Transverse colon (tissue), 3 donors: ENCODE measurements at regions not wholly inside any gene's neighbourhood (a gene's known extent, or its start where the extent isn't known, plus 50 kb on each side); places are given as distances from the start of the nearest gene placed in this dataset.

Experiments
- EP300 ChIP-seq: sonication (generic); formaldehyde crosslinking; IDR thresholded peaks from one replicate; pipeline ENCODE4 v1.6.1; 2017; ENCODE audit warnings: antibody characterized with exemption, low read depth
- POLR2A ChIP-seq: fragments of 450-650 bp; IDR thresholded peaks from one replicate; pipeline ENCODE4 v1.6.1; 2016; ENCODE audit warnings: antibody characterized with exemption, mild to moderate bottlenecking, moderate library complexity
- TF ChIP-seq, protein P1 (sequence below), 5 experiments: fragments of 200-600 bp in 3 of 5; fragments of 450-650 bp in 2 of 5; sonication (generic) in 3 of 5; IDR thresholded peaks; 1 replicate in 2 of 5; 2 replicates in 3 of 5; pipeline ENCODE4 v1.5.1; 2016 to 2017; ENCODE audit warnings: antibody characterized with exemption in 5 of 5, inconsistent platforms in 3 of 5, mild to moderate bottlenecking in 2 of 5, moderate library complexity in 1 of 5

DNA sequence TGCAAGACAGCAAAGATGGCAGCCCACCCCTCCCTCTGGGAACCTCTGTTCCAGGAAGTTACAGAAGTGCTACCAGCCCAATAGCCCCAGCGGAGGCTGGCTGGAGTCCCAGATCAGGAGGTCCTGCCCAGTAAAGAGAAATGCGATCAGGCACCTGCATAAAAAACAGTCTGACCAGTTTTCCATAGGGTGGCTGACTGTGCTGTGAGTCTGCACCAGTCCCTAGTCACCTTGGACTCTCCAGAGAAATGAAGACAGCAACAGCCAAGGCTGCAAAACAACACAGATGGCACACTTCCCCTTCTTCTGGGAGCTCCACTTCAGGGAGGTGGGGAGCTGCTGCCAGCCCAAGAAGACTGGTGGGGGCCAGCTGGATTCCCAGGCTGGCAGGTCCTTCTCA lies 265.5 kb upstream of the PCSK5 start:
- TF ChIP-seq, protein P1, sequence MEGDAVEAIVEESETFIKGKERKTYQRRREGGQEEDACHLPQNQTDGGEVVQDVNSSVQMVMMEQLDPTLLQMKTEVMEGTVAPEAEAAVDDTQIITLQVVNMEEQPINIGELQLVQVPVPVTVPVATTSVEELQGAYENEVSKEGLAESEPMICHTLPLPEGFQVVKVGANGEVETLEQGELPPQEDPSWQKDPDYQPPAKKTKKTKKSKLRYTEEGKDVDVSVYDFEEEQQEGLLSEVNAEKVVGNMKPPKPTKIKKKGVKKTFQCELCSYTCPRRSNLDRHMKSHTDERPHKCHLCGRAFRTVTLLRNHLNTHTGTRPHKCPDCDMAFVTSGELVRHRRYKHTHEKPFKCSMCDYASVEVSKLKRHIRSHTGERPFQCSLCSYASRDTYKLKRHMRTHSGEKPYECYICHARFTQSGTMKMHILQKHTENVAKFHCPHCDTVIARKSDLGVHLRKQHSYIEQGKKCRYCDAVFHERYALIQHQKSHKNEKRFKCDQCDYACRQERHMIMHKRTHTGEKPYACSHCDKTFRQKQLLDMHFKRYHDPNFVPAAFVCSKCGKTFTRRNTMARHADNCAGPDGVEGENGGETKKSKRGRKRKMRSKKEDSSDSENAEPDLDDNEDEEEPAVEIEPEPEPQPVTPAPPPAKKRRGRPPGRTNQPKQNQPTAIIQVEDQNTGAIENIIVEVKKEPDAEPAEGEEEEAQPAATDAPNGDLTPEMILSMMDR (IDR thresholded peaks at IDR 0.05) = no peak
- TF ChIP-seq EP300 (no peak), POLR2A (no peak)
